DOHH2 (cell line): ENCODE measurements at regions not wholly inside any gene's neighbourhood (a gene's known extent, or its start where the extent isn't known, plus 50 kb on each side); places are given as distances from the start of the nearest gene placed in this dataset.

Experiments
- H3F3A ChIP-seq: fragments of 200-600 bp; sonication (generic), shearing (Covaris generic); 2 replicates; pipeline ENCODE4 v1.6.0; 2016; ENCODE audit warnings: antibody characterized with exemption, mild to moderate bottlenecking; ENCODE audit not compliant: control insufficient read depth, insufficient read depth
- H3K27ac ChIP-seq: fragments of 200-600 bp; sonication (generic); 2 replicates; pipeline ENCODE4 v1.5.1; 2014; ENCODE audit warnings: low read depth, mild to moderate bottlenecking, low read length, moderate library complexity
- H3K27me3 ChIP-seq: fragments of 200-600 bp; sonication (generic); 2 replicates; pipeline ENCODE4 v1.6.1; 2014; ENCODE audit warnings: mild to moderate bottlenecking, low read length, mixed read lengths; ENCODE audit not compliant: control insufficient read depth
- H3K36me3 ChIP-seq: fragments of 200-600 bp; sonication (generic); 2 replicates; pipeline ENCODE4 v1.6.1; 2014; ENCODE audit warnings: mild to moderate bottlenecking, low read length, moderate library complexity, mixed read lengths; ENCODE audit not compliant: control insufficient read depth
- H3K4me1 ChIP-seq: fragments of 200-600 bp; sonication (generic); 2 replicates; pipeline ENCODE4 v1.6.1; 2014; ENCODE audit warnings: mild to moderate bottlenecking, low read length, mixed read lengths; ENCODE audit not compliant: control insufficient read depth
- H3K4me2 ChIP-seq: fragments of 200-600 bp; sonication (generic); 2 replicates; pipeline ENCODE4 v1.6.0; 2014; ENCODE audit warnings: mild to moderate bottlenecking, low read length, moderate library complexity
- H3K4me3 ChIP-seq: fragments of 200-600 bp; sonication (generic); 2 replicates; pipeline ENCODE4 v1.5.1; 2014; ENCODE audit warnings: mild to moderate bottlenecking, low read length, mixed read lengths
- H3K79me2 ChIP-seq: fragments of 200-600 bp; sonication (generic); 2 replicates; pipeline ENCODE4 v1.6.1; 2014; ENCODE audit warnings: mild to moderate bottlenecking, low read length, mixed read lengths; ENCODE audit not compliant: control insufficient read depth
- H3K9me2 ChIP-seq: fragments of 200-600 bp; sonication (generic); replicated peaks from 2 replicates; pipeline ENCODE4 v1.6.1; 2014; ENCODE audit warnings: mild to moderate bottlenecking, low read length, mixed read lengths; ENCODE audit not compliant: control insufficient read depth
- H3K9me3 ChIP-seq: fragments of 200-600 bp; sonication (generic); 2 replicates; pipeline ENCODE4 v1.6.1; 2014; ENCODE audit warnings: antibody characterized with exemption, low read length, mixed read lengths; ENCODE audit not compliant: control insufficient read depth, insufficient read depth
- H4K20me1 ChIP-seq: fragments of 200-600 bp; sonication (generic); 2 replicates; pipeline ENCODE4 v1.6.0; 2014; ENCODE audit warnings: low read depth, mild to moderate bottlenecking, antibody characterized with exemption, low read length, moderate library complexity; ENCODE audit not compliant: control insufficient read depth, insufficient read depth
- EZH2phosphoT487 ChIP-seq: fragments of 200-600 bp; sonication (generic); IDR thresholded peaks from 2 replicates; pipeline ENCODE4 v1.6.1; 2017; ENCODE audit warnings: borderline replicate concordance, mild to moderate bottlenecking, antibody characterized with exemption, low read length, moderate library complexity, mixed read lengths
- TF ChIP-seq, protein P1 (sequence below): fragments of 200-600 bp; sonication (generic); IDR thresholded peaks from one replicate; pipeline ENCODE4 v1.5.1; 2014; ENCODE audit warnings: antibody characterized with exemption, mild to moderate bottlenecking, low read depth, low read length; ENCODE audit not compliant: poor library complexity, severe bottlenecking

GRCh38 chr4:71210823-71211222 is 128.0 kb upstream of the SLC4A4 start:
- Histone ChIP-seq H3K27ac (no peak overlapping the region), H3F3A (no peaks in the 10 kb centered on the region), H3K4me1 (no peaks in the 10 kb centered on the region), H4K20me1 (no peaks in the 10 kb centered on the region), H3K9me2 (no peaks in the 10 kb centered on the region), H3K27me3 (peaks cover 7% of the 10 kb centered on the region; the same call in 1 of the 2 replicates), H3K4me2 (no peak overlapping the region), H3K4me3 (no peak overlapping the region), H3K79me2 (no peaks in the 10 kb centered on the region), H3K36me3 (no peaks in the 10 kb centered on the region), H3K9me3 (no peaks in the 10 kb centered on the region)
- no peak for TF ChIP-seq EZH2phosphoT487
- TF ChIP-seq, protein P1, sequence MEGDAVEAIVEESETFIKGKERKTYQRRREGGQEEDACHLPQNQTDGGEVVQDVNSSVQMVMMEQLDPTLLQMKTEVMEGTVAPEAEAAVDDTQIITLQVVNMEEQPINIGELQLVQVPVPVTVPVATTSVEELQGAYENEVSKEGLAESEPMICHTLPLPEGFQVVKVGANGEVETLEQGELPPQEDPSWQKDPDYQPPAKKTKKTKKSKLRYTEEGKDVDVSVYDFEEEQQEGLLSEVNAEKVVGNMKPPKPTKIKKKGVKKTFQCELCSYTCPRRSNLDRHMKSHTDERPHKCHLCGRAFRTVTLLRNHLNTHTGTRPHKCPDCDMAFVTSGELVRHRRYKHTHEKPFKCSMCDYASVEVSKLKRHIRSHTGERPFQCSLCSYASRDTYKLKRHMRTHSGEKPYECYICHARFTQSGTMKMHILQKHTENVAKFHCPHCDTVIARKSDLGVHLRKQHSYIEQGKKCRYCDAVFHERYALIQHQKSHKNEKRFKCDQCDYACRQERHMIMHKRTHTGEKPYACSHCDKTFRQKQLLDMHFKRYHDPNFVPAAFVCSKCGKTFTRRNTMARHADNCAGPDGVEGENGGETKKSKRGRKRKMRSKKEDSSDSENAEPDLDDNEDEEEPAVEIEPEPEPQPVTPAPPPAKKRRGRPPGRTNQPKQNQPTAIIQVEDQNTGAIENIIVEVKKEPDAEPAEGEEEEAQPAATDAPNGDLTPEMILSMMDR, result no peak

- H3K9me2 ChIP-seq, result no peaks in the 10 kb centered on the region
- no peaks in the 10 kb centered on the region for H3K36me3 ChIP-seq
- no peaks in the 10 kb centered on the region for H3K79me2 ChIP-seq
- no peak overlapping the region for H3K27ac ChIP-seq
- no peaks in the 10 kb centered on the region for H3K4me1 ChIP-seq
- no peaks in the 10 kb centered on the region for H4K20me1 ChIP-seq
- H3K27me3 ChIP-seq, result peaks cover 7% of the 10 kb centered on the region; the same call in 1 of the 2 replicates
- H3K4me3 ChIP-seq, result no peak overlapping the region
- no peaks in the 10 kb centered on the region for H3F3A ChIP-seq
- no peaks in the 10 kb centered on the region for H3K9me3 ChIP-seq
- no peak overlapping the region for H3K4me2 ChIP-seq
- TF ChIP-seq EZH2phosphoT487, result no peak
- TF ChIP-seq, protein P1, result no peak
Observed at GRCh38 chr4:71211748-71212147, 127.1 kb upstream of the SLC4A4 start.

- Histone ChIP-seq H3K27me3 (peaks cover 7% of the 10 kb centered on the region; the same call in 1 of the 2 replicates), H3K79me2 (no peaks in the 10 kb centered on the region), H3K9me3 (no peaks in the 10 kb centered on the region), H3K4me2 (no peak overlapping the region), H3K4me1 (no peaks in the 10 kb centered on the region), H3K27ac (no peak overlapping the region), H3K36me3 (no peaks in the 10 kb centered on the region), H3F3A (no peaks in the 10 kb centered on the region), H3K4me3 (no peak overlapping the region), H3K9me2 (no peaks in the 10 kb centered on the region), H4K20me1 (no peaks in the 10 kb centered on the region)
- TF ChIP-seq, protein P1, result no peak
- TF ChIP-seq EZH2phosphoT487, result no peak
Observed at GRCh38 chr4:71212216-71212615, 126.6 kb upstream of the SLC4A4 start.

- Histone ChIP-seq H3K4me3 (no peak overlapping the region), H3K9me2 (no peaks in the 10 kb centered on the region), H4K20me1 (no peaks in the 10 kb centered on the region), H3K36me3 (no peaks in the 10 kb centered on the region), H3K9me3 (no peaks in the 10 kb centered on the region), H3K27me3 (peaks cover 7% of the 10 kb centered on the region; the same call in 1 of the 2 replicates), H3K27ac (no peak overlapping the region), H3K4me2 (no peak overlapping the region), H3F3A (no peaks in the 10 kb centered on the region), H3K4me1 (no peaks in the 10 kb centered on the region), H3K79me2 (no peaks in the 10 kb centered on the region)
- TF ChIP-seq, protein P1, result no peak
- no peak for TF ChIP-seq EZH2phosphoT487
Observed at GRCh38 chr4:71214578-71214977, 124.2 kb upstream of the SLC4A4 start.
